ENCODE measurements at regions not wholly inside any gene's neighbourhood (a gene's known extent, or its start where the extent isn't known, plus 50 kb on each side); places are given as distances from the start of the nearest gene placed in this dataset.
"Not testable (repeated sequence)": the region's sequence is repeated elsewhere in the genome, so short reads cannot be mapped to it uniquely, and the experiment has no call there.

DNA sequence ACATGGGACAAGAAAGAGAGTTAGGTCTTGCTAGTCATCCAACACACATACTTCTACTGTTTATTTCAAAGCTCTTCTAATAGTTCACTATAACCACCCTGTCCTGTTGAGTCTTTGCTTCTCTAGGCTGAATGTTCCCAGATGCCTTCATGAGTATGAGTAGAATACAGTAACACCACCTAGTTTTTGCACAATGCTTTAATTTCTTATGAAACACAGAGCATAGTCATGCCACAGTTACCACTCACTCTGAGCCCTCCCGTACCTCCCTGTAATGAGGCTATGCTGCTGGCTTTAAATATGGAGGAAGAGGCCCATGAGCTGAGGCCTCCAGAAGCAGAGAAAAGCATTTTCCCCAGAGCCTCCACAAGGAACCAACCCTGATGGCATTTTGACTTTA, 75.0 kb upstream of the SLC1A3 start:
- no peak for DNase-seq

GRCh38 chr5:36535378-36535777, 71.0 kb upstream of the SLC1A3 start:
- no peak for DNase-seq

DNA sequence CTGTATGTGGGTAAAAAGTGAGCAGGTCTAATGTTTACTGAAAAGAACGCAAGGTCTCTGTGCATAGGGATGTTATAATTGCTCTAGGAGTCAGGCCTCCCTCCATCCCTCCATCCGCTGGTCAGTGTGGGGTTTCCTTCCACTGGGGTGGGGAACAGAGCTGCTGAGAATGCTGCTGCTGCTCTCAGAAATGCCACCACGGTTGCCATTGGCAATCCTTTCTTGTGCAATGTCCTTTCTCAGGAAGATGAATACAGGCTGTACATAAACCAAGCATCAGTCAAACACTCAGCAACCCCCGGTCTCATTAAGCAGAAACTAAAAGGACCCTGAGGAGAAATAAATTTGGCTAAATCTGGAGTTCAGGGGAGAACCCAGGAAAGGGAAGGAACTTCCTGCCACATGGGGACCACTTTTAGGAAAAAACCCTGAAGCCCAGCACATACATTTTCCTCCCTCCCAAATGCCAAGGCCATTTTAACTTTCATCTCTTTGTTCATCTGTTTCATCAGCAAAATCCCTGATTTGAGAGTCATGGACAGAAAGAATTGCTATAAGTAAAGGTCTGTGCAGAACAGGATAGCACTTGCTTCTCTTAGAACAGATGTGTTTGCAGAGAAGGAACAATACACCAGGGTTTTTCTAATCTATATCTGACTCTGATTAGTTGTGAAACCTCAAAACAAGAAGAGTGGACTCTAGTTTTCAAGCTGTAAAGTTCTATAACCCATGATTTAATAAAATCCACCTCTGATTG, 70.4 kb upstream of the SLC1A3 start:
- no peak for DNase-seq

GRCh38 chr5:36536616-36537005, 69.8 kb upstream of the SLC1A3 start:
- DNase-seq = peak; percentile 25

DNA sequence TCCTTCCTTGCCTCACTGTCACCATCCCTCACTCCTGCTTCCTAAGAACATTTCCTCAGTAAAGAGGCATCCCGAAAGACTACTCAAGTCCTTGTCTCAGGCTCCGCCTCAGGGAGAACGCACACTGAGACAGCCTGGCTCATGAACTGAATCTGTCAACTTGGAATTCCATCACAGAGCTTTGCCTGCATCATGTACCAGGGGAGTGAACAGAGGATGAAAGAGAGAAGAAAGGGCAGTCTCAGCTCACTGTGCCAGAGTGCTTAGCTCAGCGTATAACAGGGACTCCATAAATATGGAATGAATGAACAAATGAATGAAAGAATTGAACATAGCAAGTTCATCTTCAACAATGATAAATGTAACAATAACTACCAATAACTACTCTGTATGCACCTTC, 68.7 kb upstream of the SLC1A3 start:
- peak; percentile 32 for DNase-seq

- peak; percentile 85 for DNase-seq
Observed at GRCh38 chr5:36552651-36553393, 53.6 kb upstream of the SLC1A3 start.

DNA sequence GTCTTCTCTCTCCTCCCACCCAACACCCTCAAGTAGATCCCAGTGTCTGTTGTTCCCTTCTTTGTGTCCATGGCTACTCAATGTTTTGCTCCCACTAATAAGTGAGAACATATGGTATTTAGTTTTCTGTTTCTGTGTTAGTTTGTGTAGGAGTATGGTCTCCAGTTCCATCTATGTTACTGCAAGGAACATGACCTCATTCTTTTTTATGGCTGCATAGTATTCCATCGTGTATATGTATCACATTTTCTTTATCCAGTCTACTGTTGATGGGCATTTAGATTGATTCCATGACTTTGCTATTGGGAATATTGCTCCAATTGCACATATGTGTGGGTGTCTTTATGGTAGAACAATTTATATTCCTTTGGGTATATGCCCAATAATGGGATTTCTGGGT, 51.4 kb upstream of the SLC1A3 start:
- not testable (repeated sequence) for DNase-seq

Measured in NCI-H226 (cell line).